ENCODE measurements at regions not wholly inside any gene's neighbourhood (a gene's known extent, or its start where the extent isn't known, plus 50 kb on each side); places are given as distances from the start of the nearest gene placed in this dataset.
A peak's percentile ranks its signal among the peaks of the same experiment; 100 is the strongest.

- peak in 1 of 2 experiments; percentile 30 for DNase-seq
These were observed 65.0 kb upstream of the POU2AF1 start for GRCh38 chr11:111444040-111444439.

DNA sequence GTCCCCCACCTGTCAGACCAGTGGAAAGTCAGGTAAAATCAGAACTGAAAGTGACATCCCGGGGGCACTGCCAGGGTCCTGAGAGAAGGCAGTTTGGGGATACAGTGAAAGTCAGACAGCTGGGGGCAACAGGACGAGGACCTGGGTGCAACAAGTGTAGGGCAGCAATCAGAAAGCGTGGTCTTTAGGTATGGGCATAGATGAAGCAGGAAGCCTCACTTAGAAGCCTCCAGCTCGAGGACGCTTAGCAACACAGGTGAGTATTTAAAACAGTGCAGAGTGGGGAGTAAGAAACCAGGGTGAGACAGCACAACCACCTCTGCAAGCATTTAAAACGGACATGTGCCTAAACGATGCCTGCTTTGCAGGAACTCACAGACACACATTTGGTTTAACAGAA is 64.6 kb upstream of the POU2AF1 start:
- peak in 1 of 2 experiments; percentile 20 for DNase-seq

- DNase-seq, result no peak
These were observed 64.0 kb upstream of the POU2AF1 start for GRCh38 chr11:111443032-111443431.

- no peak for DNase-seq
These were observed 62.4 kb upstream of the POU2AF1 start for GRCh38 chr11:111441443-111441842.

DNA sequence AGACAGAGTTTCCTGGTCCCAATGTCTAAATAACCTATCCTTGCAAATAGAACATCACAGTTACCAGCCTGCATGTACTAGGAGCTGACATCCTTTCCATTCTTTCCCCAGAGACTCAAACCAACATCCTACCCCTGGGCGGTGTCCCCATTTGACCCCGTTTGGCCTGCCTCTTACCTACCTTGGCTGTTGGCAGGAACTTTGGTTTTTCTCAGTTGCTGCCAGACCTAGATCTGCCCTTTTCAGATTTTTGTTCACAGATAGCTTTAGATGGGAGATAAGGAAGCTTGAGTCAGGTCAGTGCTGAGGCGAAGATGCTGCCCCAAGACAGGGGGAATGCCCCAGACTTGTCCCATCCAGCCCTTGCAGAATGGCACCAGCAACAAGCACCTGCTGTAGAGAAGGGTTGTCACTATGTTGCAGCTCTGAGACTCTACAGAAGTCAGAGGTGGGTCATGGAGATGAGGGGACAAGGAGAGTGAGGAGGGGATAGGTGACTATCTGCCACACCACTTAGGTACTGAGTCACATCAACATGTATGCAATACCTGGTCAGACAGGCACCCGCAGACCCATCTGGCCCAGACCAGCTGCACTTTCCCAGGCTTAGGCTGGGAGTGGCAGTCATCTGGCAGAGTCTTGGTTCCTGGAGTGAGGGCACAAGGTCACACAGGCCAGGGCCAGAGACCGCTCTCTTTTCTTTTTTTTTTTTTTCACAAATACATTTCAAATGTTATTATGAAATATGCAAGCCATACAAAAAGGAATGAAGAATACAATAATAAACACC is 61.5 kb upstream of the POU2AF1 start:
- no peak for DNase-seq

GRCh38 chr11:111439901-111440300 is 60.8 kb upstream of the POU2AF1 start:
- no peak for DNase-seq

DNA sequence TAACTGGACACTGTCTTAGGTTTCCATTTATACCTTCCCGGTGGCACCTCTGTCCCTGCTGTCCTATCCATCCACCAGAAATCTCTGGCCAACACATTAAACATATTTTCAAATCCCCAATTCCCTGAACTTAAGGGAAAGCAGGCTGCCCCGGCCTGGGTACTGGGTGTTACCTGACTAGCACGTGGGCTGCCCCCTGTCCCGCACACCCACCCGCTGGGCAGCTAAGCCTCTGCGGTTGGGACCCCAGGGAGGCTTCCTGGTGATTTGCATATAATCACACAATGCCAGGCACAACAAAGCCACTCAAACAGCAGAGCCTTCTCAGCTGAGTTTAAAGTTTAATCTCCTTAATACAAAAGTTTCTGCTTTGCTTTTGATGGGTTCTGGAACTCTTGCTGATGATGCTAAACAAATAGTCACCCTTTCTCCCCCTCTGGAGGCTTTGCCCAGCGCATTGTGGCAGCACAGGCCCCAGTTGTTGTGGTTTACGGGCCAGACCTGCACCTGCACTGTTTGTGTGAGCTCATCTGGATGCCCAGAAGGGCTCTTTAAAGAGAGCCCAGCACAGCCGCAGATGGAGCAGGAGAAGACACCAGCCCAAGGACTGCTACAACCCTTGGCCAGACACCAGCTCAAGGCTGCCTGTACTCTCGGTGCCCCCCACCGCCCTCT is 59.9 kb upstream of the POU2AF1 start:
- peak in 1 of 2 experiments; percentile 42 for DNase-seq

DNA sequence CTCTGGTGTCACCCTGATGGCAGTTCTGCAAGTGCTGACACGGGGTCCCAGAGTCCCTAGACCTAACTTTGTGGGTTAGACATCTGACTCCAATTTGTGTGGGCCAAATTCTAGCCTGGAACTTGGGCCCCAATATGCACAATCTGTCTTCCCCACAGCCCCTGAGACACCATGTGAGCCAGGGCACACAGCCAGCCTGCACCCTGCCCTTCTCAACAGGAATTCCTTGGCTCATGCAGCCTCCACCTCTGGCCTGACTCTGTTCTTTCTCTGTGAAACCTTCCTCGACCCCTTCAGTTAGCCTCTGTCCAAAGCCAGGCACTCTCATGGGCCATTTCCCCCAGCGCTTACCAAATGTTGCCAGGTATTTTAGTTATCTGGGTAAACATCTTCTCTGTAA is 59.1 kb upstream of the POU2AF1 start:
- peak in 1 of 2 experiments; percentile 21 for DNase-seq

GRCh38 chr11:111435046-111435698 is 56.1 kb upstream of the POU2AF1 start:
- peak; percentile 79 to 90 for DNase-seq

DNA sequence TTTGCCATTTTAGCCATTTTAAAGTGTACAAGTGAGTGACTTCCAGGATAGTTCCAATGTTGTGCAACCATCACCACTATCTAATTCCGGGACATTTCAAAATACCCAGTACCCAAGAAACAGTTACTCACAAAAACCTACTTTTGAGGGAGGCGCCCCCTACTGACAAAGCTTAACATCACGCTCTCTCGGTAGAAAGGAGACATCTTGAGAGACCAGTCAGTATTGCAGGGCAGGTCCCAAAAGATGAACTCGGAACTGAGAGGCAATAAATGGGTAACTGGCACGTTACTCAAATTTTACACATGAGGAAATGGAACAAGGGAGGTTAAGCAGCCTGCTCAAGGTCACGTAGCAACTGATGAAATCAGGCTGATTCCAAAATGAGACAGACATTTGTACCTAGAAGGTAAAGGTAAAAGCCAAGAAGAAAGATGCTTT is 50.0 kb upstream of the POU2AF1 start:
- DNase-seq, result peak; percentile 43 to 44

Data from NCI-H2081 (cell line).